OCI-LY1 (cell line): ENCODE measurements at regions not wholly inside any gene's neighbourhood (a gene's known extent, or its start where the extent isn't known, plus 50 kb on each side); places are given as distances from the start of the nearest gene placed in this dataset.

ENCODE experiments used
- CTCF ChIP-seq: fragments of 200-600 bp; sonication (generic), shearing (Covaris generic); IDR thresholded peaks from 2 replicates; pipeline ENCODE4 v1.5.1; 2017; ENCODE audit warnings: mild to moderate bottlenecking, antibody characterized with exemption, low read length, moderate library complexity, mixed read lengths
- EZH2 ChIP-seq: fragments of 200-600 bp; sonication (generic), shearing (Covaris generic); IDR thresholded peaks from 2 replicates; pipeline ENCODE4 v1.8.0; 2017; ENCODE audit warnings: borderline replicate concordance, mixed run types, mild to moderate bottlenecking, antibody characterized with exemption, low read length, moderate library complexity, mixed read lengths

GRCh38 chr11:15336021-15336420 lies 221.3 kb downstream of the INSC start:
- TF ChIP-seq CTCF, result no peak
- TF ChIP-seq EZH2, result no peak
